Hepatocyte (in vitro differentiated cells): ENCODE measurements at regions not wholly inside any gene's neighbourhood (a gene's known extent, or its start where the extent isn't known, plus 50 kb on each side); places are given as distances from the start of the nearest gene placed in this dataset.

Experiments
- CTCF ChIP-seq: fragments of 200-600 bp; sonication (generic); IDR thresholded peaks from 2 replicates; pipeline ENCODE4 v1.5.1; 2016; ENCODE audit warnings: antibody characterized with exemption, mild to moderate bottlenecking; ENCODE audit not compliant: poor library complexity
- EZH2 ChIP-seq: fragments of 200-600 bp; sonication (generic); IDR thresholded peaks from 2 replicates; pipeline ENCODE4 v1.6.1; 2016; ENCODE audit warnings: antibody characterized with exemption, mild to moderate bottlenecking, borderline replicate concordance

- no peak for TF ChIP-seq CTCF
- TF ChIP-seq EZH2: no peak
These were observed 81.2 kb upstream of the PRR5 start for GRCh38 chr22:44620841-44621257.
